GM12873 (cell line): ENCODE measurements at regions not wholly inside any gene's neighbourhood (a gene's known extent, or its start where the extent isn't known, plus 50 kb on each side); places are given as distances from the start of the nearest gene placed in this dataset.

Experiments used
- TF ChIP-seq, protein P1 (sequence below): IDR thresholded peaks from 2 replicates; pipeline ENCODE4 v1.5.1; 2012; ENCODE audit warnings: low read depth, mild to moderate bottlenecking, moderate library complexity, low read length, control low read depth; ENCODE audit not compliant: insufficient read depth; ENCODE audit errors: missing control alignments

DNA sequence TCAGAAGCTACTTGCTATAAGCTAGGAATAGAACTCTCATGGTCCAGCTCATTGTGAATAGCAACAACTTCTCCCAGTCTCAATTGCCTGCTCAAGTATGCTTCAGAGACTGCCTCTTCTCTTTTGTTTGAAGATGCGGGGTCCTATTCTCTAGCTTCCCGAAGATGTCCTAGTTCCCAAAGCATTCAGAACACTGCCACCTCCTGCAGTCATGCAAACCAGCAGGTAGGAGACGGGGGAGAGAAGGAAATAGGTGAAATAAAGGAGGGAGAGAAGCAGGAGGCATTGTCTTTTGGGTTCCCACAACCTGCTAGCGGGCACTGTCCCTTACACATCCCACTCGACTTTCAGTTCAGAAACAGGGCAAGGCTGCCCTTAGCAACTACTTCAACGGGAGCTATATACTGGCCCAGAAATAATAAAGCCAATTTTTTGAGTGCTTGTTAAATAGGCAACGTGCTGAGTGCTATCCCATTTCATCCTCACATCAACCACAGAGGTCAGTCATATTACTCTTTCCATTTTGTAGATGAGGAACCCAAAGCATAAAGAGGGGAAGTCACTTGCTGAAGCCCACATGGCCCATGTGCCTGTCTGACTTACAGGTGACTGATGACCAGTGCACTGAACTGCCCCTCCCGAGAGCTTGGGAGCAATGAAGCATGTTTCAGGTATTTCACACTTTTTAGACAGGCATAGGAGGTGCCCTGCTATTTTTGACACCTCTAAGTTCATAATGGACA, 61.9 kb upstream of the ATXN1 start:
- TF ChIP-seq, protein P1, sequence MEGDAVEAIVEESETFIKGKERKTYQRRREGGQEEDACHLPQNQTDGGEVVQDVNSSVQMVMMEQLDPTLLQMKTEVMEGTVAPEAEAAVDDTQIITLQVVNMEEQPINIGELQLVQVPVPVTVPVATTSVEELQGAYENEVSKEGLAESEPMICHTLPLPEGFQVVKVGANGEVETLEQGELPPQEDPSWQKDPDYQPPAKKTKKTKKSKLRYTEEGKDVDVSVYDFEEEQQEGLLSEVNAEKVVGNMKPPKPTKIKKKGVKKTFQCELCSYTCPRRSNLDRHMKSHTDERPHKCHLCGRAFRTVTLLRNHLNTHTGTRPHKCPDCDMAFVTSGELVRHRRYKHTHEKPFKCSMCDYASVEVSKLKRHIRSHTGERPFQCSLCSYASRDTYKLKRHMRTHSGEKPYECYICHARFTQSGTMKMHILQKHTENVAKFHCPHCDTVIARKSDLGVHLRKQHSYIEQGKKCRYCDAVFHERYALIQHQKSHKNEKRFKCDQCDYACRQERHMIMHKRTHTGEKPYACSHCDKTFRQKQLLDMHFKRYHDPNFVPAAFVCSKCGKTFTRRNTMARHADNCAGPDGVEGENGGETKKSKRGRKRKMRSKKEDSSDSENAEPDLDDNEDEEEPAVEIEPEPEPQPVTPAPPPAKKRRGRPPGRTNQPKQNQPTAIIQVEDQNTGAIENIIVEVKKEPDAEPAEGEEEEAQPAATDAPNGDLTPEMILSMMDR: no peak

DNA sequence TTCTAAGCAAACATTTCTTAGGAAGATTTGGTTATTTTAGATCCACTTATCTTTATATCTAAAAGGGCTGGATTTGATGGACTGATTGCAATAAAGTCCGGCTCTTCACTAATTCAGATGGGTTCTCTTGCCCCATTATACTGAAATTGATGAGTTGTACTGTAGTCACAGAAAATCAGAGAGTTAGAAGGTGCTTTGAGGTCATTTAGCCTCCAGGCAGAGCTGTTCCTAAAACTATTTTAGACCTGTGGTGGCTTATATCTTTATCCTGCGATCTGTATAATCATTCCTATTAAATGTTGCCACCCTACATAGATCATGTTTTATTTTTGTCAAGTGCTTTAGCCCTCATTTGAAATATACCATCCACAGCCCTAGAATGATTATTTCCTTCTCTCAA, 61.3 kb upstream of the ATXN1 start:
- TF ChIP-seq, protein P1: no peak

DNA sequence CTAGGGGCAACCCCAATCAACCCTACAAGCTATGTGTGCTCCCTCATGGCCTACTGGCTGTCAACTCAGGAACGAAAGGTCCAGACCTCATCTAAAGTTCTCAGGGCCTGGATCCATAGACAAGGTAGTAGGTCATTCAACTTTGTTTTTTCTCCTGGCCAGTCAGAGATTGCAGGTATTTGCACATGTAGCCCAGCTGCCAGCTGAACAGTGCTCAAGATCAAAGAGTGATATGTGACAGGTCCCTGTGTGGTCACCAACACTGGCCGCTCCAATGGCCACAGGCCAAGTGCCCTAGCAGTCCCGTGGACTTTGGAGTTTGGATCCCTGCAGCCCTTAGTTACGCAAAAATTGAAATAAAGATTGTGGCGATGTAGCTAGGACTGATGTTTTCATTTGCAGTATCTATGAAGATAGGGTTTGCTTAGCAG, 60.6 kb upstream of the ATXN1 start:
- TF ChIP-seq, protein P1: no peak

DNA sequence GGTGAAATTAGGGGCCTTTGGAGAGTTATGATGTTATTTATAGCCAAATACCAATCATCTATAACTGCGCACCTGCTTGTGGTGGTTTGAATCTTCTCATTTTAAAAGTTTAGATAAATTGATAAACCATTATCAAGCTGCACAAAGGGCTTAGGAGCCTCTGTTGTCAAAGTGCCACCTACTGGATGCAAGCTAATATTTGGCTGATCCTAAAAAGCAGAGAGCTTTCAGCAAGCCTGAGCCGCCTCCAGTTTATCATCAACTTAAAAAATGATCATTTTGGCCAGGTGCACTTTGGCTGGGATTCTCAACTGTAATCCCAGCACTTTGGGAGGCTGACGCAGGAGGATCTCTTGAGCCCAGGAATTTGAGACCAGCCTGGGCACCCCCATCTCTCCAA, 58.5 kb upstream of the ATXN1 start:
- TF ChIP-seq, protein P1: no peak

DNA sequence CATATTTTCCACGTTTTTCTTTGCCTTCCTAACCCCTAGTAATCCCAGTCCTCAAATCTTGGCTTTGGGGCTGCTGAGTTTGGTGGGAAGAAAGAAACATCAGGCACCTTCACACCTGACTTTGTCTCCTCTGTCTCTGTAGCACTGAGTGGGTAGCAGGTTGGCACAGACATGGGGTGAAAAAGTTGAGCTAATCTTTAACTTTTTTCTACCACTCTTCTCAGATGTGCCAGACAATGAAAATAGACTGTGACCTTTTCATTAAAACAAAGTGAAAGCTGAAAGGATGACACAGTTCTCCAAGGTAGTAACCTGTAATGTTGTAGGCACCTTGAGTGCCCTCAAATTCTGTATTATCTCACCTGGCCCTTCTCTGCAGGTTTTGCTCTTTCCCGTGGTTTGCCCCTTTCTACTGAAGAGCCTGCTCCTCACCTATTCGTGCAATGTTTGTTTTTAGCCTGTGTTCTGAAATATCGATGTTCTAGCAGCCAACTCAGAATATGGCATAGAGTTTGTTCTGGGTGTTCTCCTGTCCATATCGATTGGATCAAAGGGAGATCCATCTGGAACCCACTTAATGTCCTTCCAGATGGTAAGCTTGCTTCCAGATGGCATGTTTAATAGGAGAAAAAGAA, 57.8 kb upstream of the ATXN1 start:
- TF ChIP-seq, protein P1: no peak

DNA sequence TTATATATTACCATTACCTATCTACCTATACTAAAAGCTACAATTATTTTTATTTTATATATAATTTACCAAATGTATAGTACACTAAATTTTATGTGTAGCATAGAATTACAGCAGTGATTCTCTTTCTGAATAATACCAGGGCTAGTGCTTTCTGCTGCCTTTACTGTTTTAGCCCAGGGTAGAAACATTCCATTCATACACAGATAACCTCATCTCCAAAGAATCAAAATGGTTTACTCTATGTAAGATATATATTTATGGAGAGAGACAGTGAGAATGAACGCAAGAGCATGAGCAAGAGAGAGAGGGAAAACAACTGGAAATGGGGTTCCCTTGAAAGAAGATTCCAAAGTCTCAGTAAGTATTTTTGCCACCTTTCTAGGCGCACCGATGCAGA, 56.3 kb upstream of the ATXN1 start:
- TF ChIP-seq, protein P1: no peak

DNA sequence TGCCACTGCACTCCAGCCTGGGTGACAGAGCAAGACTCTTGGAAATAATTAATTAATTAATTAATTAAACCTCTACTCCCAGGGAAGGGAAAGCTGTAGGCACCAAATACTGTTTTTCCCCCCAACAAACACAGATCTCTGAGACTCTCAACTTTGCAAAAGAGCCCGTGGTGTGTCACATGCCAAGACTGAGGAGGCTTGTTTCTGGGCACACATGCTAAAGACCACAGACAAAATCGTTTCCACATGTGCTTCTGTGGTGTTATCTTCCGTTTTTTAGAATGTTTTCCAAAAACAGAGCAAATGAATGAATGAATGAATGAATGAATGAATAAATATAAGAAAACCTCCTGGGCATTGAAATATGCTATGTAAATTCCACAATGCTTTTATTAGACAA, 55.6 kb upstream of the ATXN1 start:
- TF ChIP-seq, protein P1: no peak
